Activated CD4-positive, alpha-beta T cell treated with anti-CD3 and anti-CD28 coated beads, Interleukin-2, Interleukin-4, amounts not matched to agents 100 ng/mL and 50 ng/mL, durations not matched to agents 16 hours and 8 hours (primary cell): ENCODE measurements at regions not wholly inside any gene's neighbourhood (a gene's known extent, or its start where the extent isn't known, plus 50 kb on each side); places are given as distances from the start of the nearest gene placed in this dataset.
"Not testable (repeated sequence)": the region's sequence is repeated elsewhere in the genome, so short reads cannot be mapped to it uniquely, and the experiment has no call there.

Experiments
- DNase-seq: peaks from one replicate; pipeline ENCODE4 v3.0.0-alpha.2; 2020; ENCODE audit warnings: low spot score

- no peak for DNase-seq
Observed at GRCh38 chr5:121100931-121101330, 636.8 kb downstream of the PRR16 start.

GRCh38 chr5:121105921-121106320 is 641.8 kb downstream of the PRR16 start:
- no peak for DNase-seq

GRCh38 chr5:121106721-121107690 is 642.9 kb downstream of the PRR16 start:
- DNase-seq: not testable (repeated sequence)

GRCh38 chr5:121108725-121109124 is 644.6 kb downstream of the PRR16 start:
- no peak for DNase-seq

GRCh38 chr5:121109817-121110216 is 645.7 kb downstream of the PRR16 start:
- DNase-seq: no peak

- DNase-seq: no peak
Observed at GRCh38 chr5:121121786-121122185, 657.7 kb downstream of the PRR16 start.

- DNase-seq: no peak
Observed at GRCh38 chr5:121138495-121138907, 674.4 kb downstream of the PRR16 start.

GRCh38 chr5:121138952-121139351 is 674.9 kb downstream of the PRR16 start:
- no peak for DNase-seq

- no peak for DNase-seq
Observed at GRCh38 chr5:121144764-121145163, 680.7 kb downstream of the PRR16 start.

GRCh38 chr5:121151534-121151933 is 687.4 kb downstream of the PRR16 start:
- no peak for DNase-seq

GRCh38 chr5:121152411-121152810 is 688.3 kb downstream of the PRR16 start:
- DNase-seq: no peak

GRCh38 chr5:121156565-121156964 is 692.5 kb downstream of the PRR16 start:
- DNase-seq: no peak

GRCh38 chr5:121158451-121158850 is 693.2 kb upstream of the FTMT start:
- DNase-seq: no peak

GRCh38 chr5:121160591-121160990 is 691.1 kb upstream of the FTMT start:
- no peak for DNase-seq

GRCh38 chr5:121164632-121165031 is 687.0 kb upstream of the FTMT start:
- DNase-seq: no peak

- no peak for DNase-seq
Observed at GRCh38 chr5:121171361-121171760, 680.3 kb upstream of the FTMT start.

- no peak for DNase-seq
Observed at GRCh38 chr5:121171834-121172233, 679.8 kb upstream of the FTMT start.

GRCh38 chr5:121174351-121174750 is 677.3 kb upstream of the FTMT start:
- DNase-seq: no peak

- DNase-seq: no peak
Observed at GRCh38 chr5:121175986-121176385, 675.7 kb upstream of the FTMT start.

- DNase-seq: no peak
Observed at GRCh38 chr5:121182788-121183490, 668.7 kb upstream of the FTMT start.

- DNase-seq: no peak
Observed at GRCh38 chr5:121188849-121189248, 662.8 kb upstream of the FTMT start.

GRCh38 chr5:121189342-121190305 is 662.1 kb upstream of the FTMT start:
- no peak for DNase-seq
